DND-41 (cell line): ENCODE measurements at regions not wholly inside any gene's neighbourhood (a gene's known extent, or its start where the extent isn't known, plus 50 kb on each side); places are given as distances from the start of the nearest gene placed in this dataset.

ENCODE experiments used
- EZH2 ChIP-seq: IDR thresholded peaks from 3 replicates; pipeline ENCODE4 v1.6.1; 2012; ENCODE audit warnings: borderline replicate concordance, low read depth, mild to moderate bottlenecking, moderate library complexity, low read length, inconsistent platforms; ENCODE audit not compliant: severe bottlenecking
- TF ChIP-seq, protein P1 (sequence below): IDR thresholded peaks from 2 replicates; pipeline ENCODE4 v1.5.1; 2012; ENCODE audit warnings: borderline replicate concordance, low read length, moderate library complexity, mild to moderate bottlenecking; ENCODE audit not compliant: poor library complexity, severe bottlenecking; ENCODE audit errors: extremely low read depth

DNA sequence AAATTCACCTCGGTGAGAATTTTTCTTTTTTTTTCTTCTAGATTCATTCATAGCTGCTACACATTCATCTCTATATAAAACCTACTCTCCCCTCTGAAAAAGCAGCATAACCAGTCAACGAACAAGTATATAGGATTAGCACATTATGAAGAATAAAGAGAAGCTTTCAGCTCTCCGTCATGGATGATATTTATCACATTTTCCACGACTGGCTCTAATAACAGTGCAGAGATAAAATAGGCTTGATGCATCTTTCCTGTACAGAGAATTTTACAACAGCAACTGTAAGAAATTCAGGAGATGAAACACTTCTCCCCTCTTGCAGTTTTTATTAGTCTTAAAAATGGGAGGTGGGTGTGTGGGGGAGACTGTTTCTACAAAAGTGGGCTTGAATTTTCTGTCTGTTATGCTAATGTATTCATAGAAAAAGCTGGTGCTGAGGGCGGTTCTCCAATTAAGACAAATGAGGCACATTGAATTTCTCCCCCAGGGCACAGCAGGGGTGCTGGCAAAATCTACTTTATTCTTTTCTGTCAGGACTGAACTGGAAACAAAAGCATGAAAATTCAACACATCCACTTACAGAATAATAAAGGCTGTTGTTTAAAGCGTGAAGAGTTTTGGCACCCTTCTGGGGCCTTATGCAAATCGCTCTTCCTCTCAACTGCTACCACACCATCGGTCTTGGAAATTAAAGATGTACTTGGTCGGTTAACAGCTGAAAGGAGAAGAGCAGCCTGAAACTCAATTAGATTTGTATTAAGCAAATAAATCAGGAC lies 233.9 kb upstream of the ZNF608 start:
- TF ChIP-seq, protein P1, sequence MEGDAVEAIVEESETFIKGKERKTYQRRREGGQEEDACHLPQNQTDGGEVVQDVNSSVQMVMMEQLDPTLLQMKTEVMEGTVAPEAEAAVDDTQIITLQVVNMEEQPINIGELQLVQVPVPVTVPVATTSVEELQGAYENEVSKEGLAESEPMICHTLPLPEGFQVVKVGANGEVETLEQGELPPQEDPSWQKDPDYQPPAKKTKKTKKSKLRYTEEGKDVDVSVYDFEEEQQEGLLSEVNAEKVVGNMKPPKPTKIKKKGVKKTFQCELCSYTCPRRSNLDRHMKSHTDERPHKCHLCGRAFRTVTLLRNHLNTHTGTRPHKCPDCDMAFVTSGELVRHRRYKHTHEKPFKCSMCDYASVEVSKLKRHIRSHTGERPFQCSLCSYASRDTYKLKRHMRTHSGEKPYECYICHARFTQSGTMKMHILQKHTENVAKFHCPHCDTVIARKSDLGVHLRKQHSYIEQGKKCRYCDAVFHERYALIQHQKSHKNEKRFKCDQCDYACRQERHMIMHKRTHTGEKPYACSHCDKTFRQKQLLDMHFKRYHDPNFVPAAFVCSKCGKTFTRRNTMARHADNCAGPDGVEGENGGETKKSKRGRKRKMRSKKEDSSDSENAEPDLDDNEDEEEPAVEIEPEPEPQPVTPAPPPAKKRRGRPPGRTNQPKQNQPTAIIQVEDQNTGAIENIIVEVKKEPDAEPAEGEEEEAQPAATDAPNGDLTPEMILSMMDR, result no peak
- TF ChIP-seq EZH2, result no peak
